GM10248 (cell line): ENCODE measurements at regions not wholly inside any gene's neighbourhood (a gene's known extent, or its start where the extent isn't known, plus 50 kb on each side); places are given as distances from the start of the nearest gene placed in this dataset.
"Not testable (repeated sequence)": the region's sequence is repeated elsewhere in the genome, so short reads cannot be mapped to it uniquely, and the experiment has no call there.

Source experiments
- CTCF ChIA-PET: fragments of 300-600 bp; sonication (Branson Sonifier 250); formaldehyde crosslinking; extraction: SDS; loops from one replicate; lab custom pipeline; 2021; ENCODE audit warnings: antibody characterized with exemption; lab: Yijun Ruan, JAX
- POLR2A ChIA-PET: fragments of 350-650 bp; sonication (Branson Sonifier 250); formaldehyde crosslinking; extraction: SDS; loops from one replicate; lab custom pipeline; 2020; ENCODE audit warnings: antibody characterized with exemption; lab: Yijun Ruan, JAX
- DNase-seq: peaks from one replicate; pipeline ENCODE4 v3.0.0; 2012; ENCODE audit errors: extremely low spot score
- TF ChIP-seq, protein P1 (sequence below): IDR thresholded peaks from 2 replicates; pipeline ENCODE4 v1.5.1; 2012; ENCODE audit warnings: mild to moderate bottlenecking, low read depth; ENCODE audit errors: extremely low read depth, missing control alignments, control extremely low read depth

DNA sequence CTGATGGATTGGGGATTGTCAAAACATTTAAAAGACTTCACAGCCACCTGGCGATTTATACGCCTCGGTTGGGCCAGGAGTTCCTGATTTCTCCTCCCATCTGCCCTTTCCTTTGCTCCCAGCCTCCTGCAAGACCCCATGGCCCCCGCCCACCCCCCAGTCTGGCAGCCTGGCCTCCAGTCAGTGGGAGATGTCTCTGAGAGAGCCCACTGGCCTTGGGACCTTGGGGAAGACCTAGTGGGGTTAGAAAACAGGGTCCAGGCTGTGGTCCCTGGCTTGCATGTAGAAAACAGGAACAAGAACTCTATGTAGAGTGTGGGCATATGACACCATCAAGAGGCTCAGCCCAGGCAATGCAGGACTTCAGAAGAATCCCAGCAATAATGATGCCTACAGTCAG is 209.4 kb upstream of the C16orf82 start:
- no peak for DNase-seq
- CTCF ChIA-PET, result no interaction called here
- POLR2A ChIA-PET, result no interaction called here
- TF ChIP-seq, protein P1, sequence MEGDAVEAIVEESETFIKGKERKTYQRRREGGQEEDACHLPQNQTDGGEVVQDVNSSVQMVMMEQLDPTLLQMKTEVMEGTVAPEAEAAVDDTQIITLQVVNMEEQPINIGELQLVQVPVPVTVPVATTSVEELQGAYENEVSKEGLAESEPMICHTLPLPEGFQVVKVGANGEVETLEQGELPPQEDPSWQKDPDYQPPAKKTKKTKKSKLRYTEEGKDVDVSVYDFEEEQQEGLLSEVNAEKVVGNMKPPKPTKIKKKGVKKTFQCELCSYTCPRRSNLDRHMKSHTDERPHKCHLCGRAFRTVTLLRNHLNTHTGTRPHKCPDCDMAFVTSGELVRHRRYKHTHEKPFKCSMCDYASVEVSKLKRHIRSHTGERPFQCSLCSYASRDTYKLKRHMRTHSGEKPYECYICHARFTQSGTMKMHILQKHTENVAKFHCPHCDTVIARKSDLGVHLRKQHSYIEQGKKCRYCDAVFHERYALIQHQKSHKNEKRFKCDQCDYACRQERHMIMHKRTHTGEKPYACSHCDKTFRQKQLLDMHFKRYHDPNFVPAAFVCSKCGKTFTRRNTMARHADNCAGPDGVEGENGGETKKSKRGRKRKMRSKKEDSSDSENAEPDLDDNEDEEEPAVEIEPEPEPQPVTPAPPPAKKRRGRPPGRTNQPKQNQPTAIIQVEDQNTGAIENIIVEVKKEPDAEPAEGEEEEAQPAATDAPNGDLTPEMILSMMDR, result no peak

GRCh38 chr16:26860506-26860905 is 206.2 kb upstream of the C16orf82 start:
- TF ChIP-seq, protein P1, result no peak
- CTCF ChIA-PET, result no interaction called here
- POLR2A ChIA-PET, result interaction anchor here (0.6 kb wide), 1 partner anchor 121 kb away, joined by 5 read pairs; no protein-coding TSS in a partner anchor
- no peak for DNase-seq

DNA sequence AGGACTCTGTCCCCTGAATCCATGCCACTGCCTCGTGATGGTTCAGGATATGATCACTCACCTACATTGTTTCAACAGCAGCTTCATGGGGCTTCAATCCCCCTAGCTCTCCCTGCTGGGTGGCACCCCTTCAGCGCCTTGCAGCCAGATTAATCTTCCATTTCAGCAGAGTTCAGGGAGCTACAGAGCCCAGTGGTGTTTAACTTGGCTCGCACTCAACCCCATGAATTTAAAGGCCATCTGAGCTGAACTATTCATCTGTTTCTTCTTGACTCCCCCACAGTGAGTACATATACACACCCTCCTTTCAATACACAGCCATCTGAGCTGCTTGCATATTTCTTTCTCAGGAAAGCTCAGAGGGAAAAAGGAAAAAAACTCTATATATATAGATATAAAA is 202.8 kb upstream of the C16orf82 start:
- TF ChIP-seq, protein P1, result no peak
- ChIA-PET POLR2A (no interaction called here), CTCF (interaction anchor here (1.2 to 1.6 kb wide), 3 partner anchors 10 to 1243 kb away, joined by 3 read pairs; no protein-coding TSS in a partner anchor)
- no peak for DNase-seq

- DNase-seq, POLR2A ChIA-PET: not testable (repeated sequence)
- CTCF ChIA-PET, result interaction anchor here (1.2 kb wide), 1 partner anchor 11 kb away, joined by 3 read pairs; no protein-coding TSS in a partner anchor
Measured at GRCh38 chr16:26874318-26874717, 192.4 kb upstream of the C16orf82 start.

DNA sequence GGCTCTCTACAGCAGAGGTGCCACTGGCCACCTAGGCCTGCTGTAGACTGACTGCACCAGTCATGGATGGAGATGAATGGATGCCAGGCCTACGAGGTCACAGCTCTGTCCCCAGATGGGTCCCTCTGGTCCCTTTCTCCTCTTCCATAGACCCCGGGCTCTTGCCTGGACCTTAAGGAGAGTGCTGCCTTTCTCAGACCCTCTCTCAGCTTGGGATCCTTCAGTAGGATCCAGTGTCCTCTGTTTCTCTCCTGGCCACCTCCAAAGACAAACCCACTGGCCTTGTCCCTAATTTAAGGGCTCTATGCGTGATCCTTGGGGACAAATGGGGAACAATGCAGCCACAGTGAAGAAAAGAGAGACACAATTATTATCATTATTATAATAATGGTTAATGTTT is 189.3 kb upstream of the C16orf82 start:
- ChIA-PET POLR2A (no interaction called here), CTCF (no interaction called here)
- no peak for DNase-seq
- TF ChIP-seq, protein P1, result no peak

DNA sequence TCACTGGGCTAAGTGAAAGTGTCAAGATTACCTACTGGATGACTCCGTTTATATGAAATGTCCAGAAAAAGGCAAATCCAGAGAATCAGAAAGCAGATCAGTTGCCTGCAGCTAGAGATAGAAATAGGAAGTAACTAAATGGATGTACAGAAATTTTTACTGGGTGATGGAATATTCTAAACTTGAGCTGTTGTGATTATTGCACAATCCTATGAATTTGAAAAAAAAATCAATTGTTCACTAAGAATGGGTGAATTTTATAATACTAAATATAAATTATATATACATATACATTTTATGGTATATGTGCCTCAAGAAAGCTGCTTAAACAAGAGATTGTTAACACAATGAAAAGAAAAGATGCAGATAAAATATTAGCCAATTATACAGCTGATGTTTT is 181.1 kb upstream of the C16orf82 start:
- CTCF ChIA-PET, result interaction anchor here (1.6 kb wide), 1 partner anchor 10 kb away, joined by 3 read pairs; no protein-coding TSS in a partner anchor
- TF ChIP-seq, protein P1, result no peak
- DNase-seq, result no peak
- POLR2A ChIA-PET, result no interaction called here

DNA sequence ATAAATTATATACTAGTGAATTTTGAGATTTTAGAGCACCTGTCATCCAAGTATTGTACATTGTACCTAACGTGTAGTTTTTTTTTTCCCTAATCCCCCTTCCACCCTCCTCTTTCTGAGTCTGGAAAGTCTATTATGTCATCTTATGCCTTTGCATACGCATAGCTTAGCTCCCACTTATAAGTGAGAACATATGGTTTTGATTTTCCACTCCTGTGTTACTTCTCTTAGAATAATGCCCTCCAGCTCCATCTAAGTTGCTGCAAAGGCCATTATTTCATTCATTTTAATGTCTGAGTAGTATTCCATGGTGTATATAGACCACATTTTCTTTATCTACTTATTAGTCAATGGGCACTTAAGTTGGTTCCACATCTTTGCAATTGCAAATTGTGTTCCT is 177.0 kb upstream of the C16orf82 start:
- CTCF ChIA-PET, result no interaction called here
- TF ChIP-seq, protein P1, result no peak
- no peak for DNase-seq
- POLR2A ChIA-PET, result no interaction called here
